H4 (cell line): ENCODE measurements at regions not wholly inside any gene's neighbourhood (a gene's known extent, or its start where the extent isn't known, plus 50 kb on each side); places are given as distances from the start of the nearest gene placed in this dataset.
A peak's percentile ranks its signal among the peaks of the same experiment; 100 is the strongest.

ENCODE experiments used
- DNase-seq: peaks from one replicate; pipeline ENCODE4 v3.0.0-alpha.2; 2015; ENCODE audit warnings: low spot score

DNA sequence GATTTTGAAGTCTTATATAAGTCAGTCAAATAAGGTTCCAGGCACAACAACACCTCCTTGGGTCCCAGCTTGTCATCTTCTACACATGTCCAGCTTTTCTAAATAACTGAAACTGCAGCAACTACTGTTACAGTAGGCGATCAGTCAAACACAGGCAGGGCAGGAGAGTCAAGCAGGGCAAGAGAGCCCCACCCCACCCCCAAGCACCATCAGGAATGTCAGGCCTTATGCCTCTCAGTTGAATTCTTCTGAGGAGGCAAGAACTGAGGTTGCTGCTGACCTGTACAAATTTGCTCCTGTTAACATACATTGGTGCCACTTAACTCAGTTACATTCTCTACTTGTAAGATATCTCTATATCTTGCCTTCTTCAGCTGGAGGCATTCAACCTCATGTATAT lies 608.8 kb upstream of the PCDH10 start:
- no peak for DNase-seq

DNA sequence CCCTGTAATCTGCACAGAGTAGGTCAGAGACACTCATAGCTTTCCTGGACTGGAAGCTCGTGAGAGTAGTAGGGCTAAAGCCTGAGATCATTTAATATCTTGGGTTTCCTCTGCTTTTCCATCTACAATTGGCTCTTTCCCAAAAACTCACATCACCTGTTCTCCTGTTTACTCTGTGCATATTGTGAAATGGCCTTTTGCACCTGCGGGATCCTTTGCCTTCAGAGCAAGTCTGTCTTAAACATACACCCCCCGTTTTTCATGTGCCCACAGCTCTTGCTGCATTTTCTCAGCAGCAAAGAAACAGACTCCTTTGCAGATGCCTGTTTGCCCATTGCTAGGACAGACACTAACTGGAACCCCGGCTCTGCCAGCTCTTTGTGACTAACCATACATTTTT lies 608.3 kb upstream of the PCDH10 start:
- no peak for DNase-seq

DNA sequence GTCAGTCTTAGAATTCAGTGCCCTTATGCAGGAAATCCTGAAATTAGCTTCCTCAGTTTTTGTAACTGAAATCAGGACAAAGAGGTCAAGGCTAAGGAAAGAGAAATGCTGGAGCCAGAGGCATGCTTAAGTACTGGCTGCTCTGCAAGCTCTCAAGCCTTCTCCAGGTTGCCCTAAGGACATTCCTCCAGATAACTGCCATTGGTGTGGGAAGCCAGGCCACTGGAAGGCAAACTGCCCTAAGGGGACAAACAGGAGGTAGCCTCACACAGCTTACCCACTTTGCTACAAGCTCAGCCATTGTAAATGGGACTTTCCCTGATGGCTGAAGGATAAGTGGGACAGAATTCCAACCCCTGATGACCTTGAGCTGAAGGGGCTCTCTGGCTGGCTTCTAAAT lies 606.9 kb upstream of the PCDH10 start:
- no peak for DNase-seq

DNA sequence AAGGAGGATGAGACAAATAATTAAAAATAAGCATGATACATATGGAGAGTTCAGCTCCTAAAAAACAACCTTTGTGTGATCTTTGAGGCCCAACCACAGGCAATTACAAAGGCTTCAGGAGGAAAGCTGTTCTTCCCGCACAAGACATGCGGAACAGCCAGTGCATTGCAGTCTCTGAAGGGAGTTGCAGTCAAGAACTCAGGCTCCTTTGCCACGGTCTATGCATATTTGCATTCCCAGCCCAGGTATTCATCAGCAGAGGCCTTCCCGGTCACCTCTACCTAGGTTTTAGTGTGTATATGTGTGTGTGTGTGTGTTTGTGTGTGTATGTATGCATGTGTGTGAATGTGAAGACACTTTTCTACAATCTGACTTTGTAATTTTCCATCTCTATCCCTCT lies 600.6 kb upstream of the PCDH10 start:
- DNase-seq = no peak

DNA sequence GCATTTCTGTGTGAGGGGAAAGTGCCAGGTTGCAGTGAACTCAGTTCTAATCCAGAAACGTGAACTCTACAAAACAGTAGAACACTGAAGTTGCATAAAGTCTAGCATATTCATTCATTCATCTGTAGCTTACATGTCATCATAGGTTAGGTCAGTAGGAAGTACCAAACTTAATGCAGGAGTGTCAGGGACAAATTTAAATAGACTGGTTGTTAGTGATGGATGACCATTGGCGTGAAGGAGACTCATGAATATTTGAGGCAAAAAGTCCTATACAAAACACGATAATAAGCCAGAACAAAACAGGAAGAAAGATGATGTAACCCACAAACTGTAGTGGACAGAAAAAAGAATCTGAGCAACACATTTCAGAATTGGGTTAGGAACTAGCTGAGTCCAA lies 592.8 kb upstream of the PCDH10 start:
- DNase-seq = no peak

DNA sequence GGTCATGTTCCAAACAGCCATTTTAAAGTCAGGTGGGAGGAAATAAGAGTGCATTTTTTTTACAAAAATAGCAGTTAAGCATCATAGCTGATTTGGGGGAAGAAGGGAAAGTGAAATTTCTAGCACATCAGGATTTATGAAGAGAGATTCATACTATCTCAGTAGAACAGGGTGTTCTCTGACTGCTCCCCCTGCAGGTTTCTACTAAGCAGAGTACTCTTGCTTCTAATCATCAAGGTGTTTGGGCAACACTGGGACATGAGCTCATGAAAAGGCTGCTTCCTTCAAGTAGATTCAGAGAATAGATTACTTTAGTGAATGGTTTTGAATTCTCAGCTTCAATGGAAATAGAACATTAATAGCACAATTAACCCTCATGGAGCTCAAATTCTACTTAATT lies 591.4 kb upstream of the PCDH10 start:
- DNase-seq = no peak

DNA sequence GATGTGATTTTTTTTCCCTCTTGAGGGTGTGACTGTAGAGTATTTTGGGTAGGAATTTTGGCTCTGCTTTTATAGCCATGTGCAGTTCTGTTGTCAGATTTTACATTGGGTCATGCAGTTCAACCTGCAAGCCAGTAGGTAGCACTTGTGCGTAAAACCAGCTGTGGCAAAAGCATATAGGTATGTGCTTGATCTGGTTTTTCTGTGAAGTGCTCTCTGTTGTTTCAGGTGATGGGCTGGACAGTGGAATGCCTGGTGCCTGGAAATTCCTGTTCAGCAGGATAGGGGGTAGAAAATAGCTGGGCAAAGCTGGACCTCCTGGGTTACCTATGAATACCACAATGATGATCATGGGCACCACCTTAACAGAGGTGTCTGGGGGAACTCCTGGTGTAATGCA lies 584.2 kb upstream of the PCDH10 start:
- no peak for DNase-seq

DNA sequence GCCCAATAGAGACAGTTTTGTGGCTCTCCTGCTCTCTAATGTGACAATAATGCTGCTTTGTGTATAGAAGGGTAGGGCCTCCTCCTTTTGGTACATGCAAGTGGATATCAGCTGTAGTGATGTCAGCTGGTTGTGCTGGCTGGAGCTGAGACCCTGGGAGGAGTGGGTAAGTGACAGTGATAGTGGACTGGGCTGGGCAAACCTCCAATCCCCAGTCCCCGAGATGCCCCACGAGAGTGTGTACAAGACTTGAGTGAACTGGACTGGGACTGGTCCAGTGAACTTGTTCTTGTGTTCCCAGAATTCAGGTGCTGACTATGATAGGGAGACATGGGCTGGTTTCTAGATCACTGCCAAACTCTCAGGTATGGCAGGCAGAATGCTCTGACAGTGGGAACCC lies 583.6 kb upstream of the PCDH10 start:
- no peak for DNase-seq

DNA sequence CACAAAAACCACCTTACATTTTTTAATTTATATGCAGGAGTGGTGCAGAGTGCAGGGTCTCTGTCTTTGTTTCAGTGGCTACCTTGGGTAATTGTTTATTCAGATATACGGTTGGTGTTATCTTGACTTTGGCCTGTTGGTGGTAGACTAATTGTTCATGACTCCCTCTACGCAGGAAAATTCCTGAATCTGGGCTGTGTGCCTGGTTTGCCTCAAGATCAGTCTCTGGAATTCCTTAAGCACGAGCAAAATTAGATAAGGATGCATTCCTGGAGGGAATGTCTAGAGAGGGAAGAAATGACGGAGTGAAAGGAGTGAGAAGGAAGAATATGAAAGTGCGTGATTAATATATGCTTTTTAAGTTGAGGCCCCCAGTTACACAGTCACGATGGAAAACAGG lies 576.9 kb upstream of the PCDH10 start:
- DNase-seq = peak; percentile 65

DNA sequence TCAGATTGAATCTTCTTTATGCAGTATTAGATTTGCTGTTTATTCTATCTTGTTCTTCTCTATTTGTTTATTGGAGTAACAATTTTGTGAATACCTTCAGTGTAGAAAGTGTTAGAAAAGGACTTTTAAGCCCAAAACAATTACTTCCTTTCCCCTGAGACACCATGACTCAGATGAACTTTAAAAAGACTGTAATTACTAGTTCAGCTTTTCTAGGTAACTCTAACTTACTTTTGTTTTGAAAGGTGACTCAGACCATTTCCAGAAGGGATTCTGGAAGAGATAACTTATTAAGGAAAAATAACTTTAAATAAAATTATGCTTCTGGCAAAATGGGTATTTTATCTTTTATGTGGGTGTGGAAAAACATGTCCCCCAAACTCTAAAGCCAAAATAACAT lies 561.5 kb upstream of the PCDH10 start:
- peak; percentile 12 for DNase-seq

DNA sequence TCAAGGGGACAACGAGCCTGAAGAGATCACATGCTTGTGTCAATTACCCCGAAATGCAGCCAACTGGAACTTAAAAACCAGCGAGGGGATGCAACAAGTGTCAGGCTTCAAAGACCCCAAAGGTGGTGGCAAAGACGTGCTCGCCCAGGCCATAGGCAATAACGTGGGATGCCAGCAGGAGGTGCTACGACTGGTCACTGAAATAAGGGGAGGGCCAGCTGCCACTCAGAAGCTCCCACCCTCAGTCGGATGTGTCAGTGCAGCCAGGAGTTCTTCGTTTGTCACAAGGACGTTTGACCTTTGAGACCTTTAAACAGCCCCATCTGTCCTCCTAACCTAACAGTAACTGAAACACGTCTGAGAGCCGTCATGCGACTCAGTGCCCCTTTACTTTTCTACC lies 556.8 kb upstream of the PCDH10 start:
- no peak for DNase-seq

DNA sequence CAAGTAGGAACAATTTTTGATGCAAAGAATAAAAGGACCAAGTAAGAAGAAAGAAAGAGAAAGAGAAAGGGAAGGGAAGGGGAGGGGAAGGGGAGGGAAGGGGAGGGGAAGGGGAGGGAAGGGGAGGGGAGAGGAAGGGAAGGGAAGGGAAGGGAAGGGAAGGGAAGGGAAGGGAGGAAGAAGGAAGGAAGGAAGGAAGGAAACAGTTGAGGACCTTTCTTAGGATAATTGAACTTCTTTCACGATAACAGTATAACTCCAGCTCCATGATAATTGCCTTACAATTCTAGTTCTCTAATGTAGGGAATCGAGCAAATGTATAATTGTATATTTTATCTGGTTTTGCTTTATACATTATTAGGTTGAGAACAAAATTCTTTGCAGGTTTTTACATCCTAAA lies 556.2 kb upstream of the PCDH10 start:
- no peak for DNase-seq

DNA sequence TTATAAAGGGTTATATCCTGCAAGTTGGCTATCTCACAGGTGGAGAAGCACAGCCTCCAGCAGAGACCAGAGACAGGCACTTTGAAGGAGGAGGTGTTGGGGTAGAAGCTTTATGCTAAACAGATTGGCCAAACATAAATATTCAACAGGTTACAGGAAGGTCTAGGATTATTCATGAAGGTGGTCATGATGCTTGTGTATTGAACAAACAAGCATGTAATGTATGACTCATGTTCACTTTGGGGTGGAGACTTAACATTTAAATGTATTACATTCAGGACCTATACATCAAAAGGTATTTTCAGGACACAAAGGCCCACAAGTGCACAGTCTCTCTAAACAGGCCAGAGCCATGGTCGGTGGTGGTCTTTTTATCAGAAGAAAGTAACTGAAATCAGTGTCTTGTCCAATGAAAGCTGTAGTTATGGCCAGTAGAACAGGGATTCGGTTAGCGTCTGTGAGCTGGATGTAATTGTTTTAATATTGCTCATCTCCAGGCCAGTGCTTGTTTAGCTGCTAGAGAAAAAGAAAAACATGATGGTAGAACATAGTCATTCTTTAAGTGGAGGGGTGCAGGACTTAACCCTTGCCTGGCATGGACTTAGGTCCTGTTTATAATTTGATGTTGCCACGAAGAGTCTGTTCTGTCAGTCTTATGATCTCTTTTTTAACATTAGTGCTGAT lies 555.2 kb upstream of the PCDH10 start:
- DNase-seq = no peak

DNA sequence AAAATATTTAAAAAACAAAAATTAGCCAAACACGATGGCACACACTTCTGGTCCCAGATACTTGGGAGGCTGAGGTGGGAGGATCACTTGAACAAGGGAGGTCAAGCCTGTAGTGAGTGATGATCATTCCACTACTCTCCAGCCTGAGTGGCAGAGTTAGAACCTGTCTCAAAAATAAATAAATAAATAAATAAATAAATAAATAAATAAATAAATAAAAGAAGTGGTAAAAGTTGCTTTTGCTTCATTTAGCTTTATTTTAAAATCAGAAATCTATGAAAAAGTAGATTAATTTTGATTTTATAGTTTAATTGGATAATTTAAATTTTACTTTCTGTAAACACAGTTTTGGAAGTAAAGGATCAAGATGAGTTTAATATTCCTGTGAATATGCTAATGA lies 552.9 kb upstream of the PCDH10 start:
- DNase-seq = no peak

DNA sequence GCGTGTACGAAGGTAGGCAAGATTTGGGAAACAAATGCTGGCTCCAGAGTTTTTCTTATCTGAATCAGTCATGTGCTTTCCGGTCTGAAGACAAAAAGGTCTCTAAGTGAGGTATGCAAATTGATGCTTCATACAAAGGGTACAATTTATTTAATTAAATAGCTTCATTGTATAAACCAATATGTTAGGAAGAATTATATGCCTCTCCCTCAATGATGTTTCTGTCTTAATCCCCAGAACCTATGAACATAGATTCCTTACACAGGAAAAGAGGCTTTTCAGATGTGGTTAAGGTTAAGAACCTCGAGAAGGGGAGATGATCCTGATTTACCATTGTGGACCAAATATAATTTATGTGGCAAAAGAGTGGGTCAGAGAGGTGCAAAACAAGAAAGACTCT lies 543.5 kb upstream of the PCDH10 start:
- DNase-seq = no peak

DNA sequence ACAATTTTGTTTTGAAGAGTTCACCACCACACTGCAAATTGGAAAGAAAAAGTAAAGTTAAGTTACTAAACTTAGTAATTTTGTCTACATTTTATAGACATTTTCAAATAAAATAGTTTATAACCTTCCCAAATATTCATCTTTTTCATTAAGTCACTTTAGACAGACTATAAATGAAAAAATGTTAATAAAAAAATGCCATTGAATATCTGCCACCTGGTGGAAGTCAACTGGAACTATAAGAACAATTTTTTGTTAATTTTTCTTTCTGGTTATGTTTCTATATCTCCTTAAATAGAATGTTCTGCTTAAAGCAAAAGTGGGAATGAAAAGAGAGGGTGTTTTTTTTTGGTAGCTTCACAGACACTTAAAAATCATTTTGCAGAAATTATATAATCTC lies 534.4 kb upstream of the PCDH10 start:
- DNase-seq = no peak

DNA sequence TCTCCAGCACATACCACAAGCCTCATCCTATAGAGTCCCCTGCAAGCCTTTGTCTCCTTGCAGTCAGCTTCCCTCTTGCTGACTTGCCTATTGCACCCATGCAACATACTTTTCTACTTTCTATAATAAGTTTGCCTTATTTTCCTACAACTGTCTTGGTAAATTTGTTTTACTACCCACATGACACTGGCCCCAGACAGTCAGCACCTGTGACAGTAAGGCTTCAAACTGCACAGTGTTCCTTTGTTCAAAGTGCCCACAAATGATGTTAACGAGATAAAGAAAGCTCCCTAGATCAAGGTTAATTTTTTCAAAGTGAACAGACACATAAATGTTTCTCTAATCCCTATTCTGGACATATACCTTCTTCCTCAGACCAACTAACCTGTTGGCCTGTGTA lies 529.1 kb upstream of the PCDH10 start:
- no peak for DNase-seq

DNA sequence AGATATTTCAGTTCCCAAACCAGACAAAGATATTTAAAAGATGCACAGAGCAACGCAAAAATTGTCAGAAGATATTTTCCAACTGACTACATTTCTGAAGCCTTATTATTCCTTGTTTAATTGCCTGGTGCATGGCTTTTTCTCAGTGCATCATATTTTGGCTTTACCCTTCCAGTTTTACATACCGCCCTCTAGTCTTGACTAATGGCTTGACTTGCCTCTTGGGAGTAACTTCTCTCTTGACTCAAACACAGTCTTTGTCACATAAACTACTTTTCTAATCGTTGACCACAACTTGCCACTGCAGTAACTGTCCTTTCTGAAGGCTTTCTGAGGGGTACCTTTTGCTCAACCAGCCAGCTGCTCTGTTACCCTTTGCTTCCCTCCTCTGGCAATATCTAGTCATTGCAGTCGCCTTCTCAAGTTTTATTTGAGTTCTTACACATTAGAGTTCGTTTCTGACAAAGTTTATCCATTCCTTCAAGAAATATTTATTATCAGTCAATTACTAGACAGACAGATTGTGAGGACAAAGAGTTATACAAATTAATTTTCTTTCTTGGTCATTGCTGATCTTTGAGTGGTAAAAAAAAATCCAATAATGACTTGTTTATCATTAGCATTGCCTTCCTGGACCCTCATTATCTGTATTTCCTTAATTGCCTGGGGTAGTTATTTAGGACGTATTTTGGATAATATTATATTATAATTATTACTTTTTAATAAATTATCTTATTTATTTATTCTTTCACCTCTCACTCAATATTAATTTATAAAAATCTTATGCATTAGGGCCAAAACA lies 506.9 kb upstream of the PCDH10 start:
- peak; percentile 70 for DNase-seq

DNA sequence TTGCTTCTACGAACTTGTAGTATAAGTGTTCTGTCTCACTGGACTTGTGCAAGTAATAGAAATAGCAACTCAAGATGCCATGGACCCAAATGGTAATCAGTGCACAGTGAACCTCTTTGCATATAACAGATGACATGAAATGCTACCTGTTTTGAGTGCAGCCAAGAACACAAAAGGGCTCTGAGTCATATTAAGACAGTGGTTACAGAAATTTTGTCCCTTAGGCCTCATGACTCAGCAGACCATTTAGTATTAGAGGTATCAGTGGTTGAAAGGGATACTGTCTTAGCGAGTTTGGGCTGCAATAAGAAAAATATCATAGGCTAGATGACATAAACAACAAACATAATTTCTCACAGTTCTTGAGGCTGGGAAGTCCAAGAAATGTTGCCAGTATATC lies 502.9 kb upstream of the PCDH10 start:
- DNase-seq = peak; percentile 40

DNA sequence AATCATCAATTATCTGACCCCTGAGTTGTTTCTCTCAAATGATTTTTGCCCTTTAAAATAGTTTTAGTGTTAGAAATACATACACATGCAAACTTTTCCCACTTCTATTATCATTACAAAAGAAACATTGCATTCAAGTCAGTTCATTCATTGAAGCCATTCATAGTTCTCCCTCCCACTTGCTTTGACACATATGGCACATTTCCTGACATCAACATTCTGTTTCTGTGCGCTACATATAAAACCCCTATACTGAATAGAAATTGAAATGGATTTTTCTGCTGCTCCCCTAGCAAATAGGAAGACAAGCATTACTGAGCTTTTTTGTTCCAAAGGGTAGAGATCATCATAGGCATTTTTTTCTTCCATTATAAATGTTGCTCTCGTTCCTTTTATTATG lies 497.9 kb upstream of the PCDH10 start:
- no peak for DNase-seq

DNA sequence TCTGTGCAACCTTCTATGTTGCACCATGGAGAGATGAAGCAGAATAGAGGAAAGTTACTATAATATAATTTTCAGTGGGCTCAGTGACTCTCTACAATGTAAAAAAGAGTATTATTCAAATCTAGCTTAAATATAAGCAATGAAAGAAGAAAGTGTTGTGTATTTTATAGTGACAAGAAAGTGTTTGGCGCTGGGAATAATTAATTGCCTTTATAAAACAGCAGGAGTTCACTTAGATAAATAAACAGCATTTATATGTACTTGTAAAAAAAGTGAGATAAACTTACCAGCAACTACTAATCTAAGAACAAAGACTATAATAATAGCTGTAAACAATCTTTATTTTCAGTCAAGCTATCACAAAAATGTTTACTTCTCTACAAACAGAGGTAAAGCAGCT lies 488.9 kb upstream of the PCDH10 start:
- no peak for DNase-seq

DNA sequence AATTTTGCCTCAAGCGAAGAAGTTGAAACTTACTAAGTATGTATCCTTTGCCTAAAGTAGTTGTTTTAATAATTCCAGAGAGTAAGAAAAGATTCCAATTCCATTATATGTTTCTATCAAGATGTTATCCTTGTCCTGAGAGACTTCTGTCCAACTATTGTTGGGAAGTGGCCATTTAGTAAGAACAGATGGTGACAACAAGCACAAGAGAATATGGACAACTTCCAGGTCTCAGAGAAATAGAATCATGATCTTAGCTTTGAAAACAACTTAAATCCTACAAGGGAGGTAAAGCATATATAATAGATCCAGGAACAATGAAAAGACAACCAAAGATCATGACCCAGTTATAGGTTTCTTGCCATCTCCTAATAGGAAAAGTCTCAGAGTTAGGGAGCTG lies 486.6 kb upstream of the PCDH10 start:
- no peak for DNase-seq

DNA sequence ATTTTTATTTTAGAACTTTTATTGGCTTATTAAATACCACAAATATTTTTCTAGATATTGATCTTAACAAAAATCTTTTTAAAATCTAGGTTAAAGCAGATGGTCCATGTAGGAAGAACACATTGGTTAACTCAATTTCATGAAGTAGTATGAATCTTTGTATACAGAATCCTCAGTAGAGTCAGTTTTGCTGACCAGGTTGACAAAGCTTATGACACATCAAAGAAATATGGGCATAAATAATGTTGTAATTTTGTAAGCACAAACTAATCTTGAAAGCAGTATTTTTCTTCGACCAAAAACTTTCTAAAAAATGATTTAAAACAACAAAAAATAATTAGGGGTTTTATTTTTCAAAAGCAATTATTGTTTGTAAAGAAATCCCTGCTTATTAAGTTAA lies 479.3 kb upstream of the PCDH10 start:
- no peak for DNase-seq

DNA sequence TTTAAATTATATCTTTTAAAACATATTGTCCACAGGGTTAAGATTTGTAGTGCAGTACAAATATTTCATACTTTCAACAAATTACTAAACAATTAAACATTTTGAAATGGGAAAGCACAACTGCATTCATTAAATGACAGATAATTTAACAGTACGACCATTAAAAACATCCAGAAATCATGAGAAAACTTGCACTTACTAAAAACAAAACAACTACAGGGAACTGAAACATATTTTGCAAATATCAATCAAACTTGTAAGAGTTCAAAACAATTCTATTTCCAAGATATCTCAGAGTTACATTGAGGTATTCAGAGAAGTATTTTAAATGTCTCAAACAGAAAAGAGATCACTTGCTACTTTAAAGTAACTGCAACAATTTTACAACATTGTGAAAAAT lies 478.5 kb upstream of the PCDH10 start:
- DNase-seq = no peak
